ENCODE measurements at regions not wholly inside any gene's neighbourhood (a gene's known extent, or its start where the extent isn't known, plus 50 kb on each side); places are given as distances from the start of the nearest gene placed in this dataset.
"Not testable (repeated sequence)": the region's sequence is repeated elsewhere in the genome, so short reads cannot be mapped to it uniquely, and the experiment has no call there.

DNA sequence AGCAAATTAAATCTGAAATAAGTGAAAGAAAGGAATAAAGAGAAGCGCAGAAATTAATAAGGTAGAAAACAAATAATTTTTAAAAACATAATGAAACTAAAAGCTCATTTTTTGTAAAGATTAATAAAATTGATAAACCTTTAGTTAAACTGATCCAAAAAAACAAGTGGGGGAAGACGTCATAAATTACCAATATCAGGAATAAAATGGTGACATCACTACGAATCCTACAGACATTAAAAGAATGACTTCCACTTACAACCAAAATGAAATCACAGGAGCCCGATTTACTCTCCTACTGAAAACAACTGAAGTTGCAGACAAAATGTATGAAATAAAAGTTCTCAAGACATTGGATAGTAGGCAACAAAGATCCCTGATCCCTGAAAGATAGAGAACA lies 68.1 kb upstream of the IFFO2 start:
- no peak for DNase-seq

DNA sequence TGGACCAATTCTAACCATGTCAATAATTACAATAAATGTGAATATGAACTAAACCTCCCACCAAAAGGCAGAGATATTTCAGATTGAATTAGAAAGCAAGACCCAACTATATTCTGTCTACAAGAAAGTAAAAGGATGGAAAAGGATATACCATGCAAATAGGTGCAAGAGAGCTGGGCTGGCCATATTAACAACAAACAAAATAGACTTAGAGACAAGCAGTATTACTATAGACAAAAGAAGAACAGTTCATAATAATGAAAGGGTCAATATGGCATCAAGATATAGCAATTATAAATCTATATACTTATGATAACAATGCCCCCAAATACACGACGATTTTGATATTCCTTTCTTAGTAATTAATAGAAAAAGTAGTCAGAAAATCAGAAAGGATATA lies 67.3 kb upstream of the IFFO2 start:
- no peak for DNase-seq

DNA sequence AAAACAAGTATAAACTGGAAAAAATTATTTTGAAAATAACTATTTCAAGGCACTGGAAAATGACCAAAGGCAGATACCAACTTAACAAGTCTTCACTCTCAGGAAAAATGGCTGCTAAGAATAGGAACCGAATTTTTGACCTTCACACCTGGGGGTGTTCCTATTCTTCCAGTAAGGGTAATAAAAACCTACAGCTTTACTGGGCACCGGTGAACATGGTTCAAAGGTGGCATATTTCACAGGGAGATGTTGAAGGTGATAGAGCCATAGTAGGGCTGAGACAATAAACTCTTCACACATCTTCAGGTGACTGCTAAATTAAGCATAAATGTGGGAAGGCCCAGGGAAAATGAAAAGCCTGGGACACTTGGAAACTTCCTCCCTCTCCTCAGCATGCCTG lies 65.4 kb upstream of the IFFO2 start:
- no peak for DNase-seq

DNA sequence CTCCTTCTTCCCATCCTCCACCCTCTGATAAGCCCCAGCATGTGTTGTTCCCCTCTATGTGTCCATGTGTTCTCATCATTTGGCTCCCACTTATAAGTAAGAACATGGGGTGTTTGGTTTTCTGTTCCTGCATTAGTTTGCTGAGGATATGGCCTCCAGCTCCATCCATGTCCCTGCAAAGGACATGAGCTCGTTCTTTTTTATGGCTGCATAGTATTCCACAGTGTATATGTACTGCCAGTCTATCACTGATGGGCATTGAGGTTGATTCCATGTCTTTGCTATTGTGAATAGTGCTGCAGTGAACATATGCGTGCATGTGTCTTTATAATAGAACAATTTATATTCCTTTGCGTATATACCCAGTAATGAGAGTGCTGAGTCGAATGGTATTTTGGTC lies 62.8 kb upstream of the IFFO2 start:
- DNase-seq: not testable (repeated sequence)

DNA sequence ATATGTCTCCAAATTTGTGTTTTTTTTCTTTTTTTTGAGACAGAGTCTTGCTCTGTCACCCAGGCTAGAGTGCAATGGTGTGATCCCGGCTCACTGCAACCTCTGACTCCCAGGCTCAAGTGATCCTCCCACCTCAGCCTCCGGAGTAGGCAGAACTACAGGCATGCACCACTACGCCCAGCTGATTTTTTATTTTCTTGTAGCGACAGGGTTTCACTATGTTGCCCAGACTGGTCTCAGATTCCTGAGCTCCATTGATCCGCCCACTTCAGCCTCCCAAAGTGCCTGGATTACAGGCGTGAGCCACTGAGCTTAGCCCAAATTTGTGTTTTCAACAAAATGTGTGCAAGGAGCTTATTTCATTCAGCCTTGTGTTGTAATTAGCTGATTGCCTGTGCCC lies 59.0 kb upstream of the IFFO2 start:
- DNase-seq: no peak

DNA sequence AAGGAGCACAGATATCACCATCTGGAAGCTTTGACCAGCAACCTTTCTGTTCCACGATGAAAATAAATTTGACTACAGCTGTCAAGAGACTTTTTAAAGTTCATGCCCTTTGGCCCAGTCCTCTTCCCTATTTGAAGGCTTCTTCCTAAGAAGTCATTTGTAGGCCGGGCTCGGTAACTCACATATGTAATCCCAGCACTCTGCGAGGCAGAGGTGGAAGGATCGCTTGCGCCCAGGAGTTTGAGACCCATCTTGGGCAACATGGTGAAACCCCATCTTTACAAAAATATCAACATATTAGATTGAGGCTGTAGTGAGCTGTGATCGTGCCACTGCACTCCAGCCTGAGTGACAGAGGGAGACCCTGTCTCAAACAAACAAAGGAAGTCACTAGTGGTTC lies 58.3 kb upstream of the IFFO2 start:
- no peak for DNase-seq

DNA sequence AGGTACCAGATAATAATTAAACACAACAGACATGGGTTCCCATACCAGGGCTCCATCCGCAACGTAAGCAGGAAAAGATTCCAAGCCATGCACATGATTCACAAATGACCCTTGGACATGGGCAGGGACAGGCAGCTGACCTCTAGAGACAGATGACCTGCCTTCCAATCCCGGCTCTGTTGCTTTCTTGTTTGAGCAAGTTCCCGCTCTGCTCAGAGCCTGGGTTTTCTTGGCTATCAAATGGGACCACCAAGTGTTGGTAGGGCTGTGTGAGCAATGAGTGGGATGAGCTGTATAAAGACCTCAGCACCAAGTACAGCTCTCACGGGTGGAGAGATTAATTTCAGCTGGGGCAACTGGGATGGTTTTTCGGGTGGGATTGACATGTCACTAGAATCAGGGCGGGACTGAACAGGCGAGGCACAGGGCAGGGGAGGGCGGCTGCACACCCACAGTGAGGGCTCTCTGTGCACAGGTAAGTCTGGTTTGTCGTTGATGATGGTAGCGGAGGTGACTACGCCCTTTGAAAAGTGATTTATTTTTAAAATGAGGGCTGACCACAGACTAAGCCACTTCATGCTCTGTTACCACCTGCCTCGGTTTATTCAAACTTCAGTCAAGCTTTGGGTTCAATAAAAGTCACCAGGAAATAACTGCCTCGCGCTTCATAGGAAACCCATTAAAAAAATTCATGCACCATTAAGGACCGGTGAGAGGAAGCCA lies 57.5 kb upstream of the IFFO2 start:
- DNase-seq: no peak

DNA sequence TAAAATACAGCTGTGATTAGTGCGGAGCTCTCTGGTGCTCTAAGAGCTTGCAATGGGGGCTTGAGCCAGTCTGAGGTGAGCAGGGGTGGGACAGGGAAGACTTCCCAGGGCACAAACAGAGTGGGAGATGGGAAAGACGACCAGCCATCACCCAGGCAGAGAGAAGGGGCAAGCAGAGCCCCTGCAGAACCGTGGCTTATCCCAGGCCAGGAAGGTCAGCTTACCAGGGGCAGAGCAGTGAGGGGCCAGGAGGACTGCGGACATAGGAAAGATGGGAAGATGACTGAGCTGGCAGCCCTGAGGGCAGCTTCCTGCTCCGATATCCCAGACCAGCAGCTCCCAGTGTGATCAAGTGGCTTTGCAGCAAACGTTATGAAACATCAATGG lies 55.4 kb upstream of the IFFO2 start:
- no peak for DNase-seq

DNA sequence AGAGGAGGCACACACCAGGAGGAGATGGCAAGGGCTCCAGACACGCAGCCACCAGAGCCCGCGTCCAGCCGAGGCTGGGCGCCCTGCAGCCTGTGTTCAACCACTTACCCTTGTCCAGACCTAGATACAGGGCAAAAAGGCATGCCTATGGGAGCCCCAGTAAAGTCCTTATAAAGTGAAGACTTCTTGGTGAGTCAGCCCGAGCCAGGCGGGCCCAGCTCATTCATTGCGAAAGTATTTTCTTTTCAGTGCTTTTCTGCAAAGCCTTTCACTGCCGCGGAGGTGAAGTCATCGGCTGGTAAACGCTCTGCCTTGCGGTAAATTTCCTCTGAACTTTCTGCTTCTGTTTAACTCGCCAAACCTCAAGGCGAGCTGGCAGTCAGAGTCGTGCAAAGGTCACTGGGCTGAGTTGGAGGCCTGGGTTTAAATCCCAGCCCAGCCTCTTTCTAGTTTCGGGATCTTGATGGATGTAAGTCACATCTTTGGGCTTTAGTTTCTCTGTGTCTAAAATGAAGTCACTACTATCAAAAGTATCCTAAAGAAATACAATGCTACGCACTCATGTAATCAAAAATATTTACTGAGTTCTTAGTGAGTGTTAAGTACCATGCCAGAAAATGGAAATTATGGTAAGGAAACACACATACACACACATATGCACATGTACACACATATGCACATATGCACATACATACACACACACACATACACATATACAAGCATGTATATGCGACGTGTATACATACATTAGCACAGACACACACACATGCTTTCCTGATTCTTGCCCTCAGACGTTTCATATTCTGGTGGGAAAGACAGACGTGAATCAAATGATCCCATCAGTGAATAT lies 54.7 kb upstream of the IFFO2 start:
- DNase-seq: peak; percentile 92

DNA sequence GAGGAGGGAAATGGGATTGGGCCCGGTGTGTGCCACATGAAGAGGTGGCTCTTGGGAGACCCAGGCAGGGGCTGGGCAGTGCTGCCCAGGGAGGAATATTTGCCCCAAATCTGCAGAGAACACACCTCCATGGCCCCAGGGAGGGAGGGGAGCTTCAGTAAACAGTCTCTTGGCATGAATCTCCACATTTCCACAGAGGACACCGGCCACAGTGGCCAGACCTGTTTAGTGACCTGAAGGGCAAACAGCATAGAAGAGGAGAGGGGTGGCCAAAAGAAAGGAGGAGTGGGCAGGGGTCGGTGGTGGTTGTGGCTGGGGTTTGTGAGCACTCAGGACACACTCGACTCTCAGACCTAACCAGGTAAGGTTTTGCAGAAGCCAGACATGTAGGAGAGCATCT lies 54.0 kb upstream of the IFFO2 start:
- no peak for DNase-seq

DNA sequence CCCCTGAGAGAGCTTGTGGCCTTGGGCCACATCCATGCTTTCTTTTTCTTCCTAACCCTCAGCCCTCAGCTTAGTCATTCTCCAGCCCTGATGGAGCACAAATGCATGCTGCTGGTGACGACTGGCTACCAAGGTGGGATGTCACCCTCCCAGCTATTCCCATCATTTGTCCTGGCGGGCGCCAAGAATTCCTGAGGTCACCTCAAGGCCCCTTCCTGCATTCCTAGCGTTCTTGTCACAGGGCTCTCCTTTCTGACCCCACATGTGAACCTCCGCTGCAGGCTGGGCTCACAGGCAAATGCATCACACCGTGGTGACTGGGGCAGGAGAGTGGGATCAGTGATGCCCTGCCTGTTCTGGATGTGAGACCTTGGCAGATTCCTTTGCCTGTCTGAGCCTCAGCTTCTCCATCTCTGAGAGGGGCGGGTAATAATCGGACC lies 53.4 kb upstream of the IFFO2 start:
- DNase-seq: no peak

DNA sequence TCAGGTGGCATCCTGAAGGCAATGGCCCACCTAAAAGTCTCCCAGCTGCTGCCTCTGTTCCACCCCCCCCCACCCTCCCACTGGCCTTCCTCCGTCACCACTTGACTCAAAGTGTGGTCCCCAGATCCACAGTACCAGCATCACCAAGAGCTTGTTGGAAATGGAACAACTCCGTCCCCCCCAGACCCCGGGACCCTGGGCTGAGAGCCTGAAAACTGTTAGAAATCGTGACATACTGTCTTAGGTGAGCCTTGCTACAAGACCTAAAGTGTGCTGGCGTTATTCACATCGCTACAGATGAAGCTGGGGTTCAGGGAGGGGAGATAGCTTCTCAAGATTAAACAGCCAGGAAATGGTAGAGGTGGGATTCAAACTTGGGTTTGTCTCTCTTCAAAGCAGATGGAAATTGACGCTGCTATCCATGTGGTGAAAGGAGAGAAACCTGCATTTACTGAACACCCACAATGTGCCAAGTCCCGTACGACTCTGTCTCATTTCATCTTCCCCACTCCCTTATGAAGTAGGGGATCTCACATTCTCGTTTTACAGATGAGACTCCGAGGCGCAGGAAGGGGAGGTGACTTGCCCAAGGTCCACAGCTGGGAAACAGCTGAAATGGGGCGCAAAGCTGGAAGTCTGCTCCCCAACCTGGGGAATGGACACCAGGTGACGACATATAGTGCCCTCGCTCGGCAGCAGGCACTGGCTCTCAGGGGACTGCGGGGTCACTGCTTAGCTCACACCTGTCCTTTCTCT lies 52.8 kb upstream of the IFFO2 start:
- DNase-seq: no peak

DNA sequence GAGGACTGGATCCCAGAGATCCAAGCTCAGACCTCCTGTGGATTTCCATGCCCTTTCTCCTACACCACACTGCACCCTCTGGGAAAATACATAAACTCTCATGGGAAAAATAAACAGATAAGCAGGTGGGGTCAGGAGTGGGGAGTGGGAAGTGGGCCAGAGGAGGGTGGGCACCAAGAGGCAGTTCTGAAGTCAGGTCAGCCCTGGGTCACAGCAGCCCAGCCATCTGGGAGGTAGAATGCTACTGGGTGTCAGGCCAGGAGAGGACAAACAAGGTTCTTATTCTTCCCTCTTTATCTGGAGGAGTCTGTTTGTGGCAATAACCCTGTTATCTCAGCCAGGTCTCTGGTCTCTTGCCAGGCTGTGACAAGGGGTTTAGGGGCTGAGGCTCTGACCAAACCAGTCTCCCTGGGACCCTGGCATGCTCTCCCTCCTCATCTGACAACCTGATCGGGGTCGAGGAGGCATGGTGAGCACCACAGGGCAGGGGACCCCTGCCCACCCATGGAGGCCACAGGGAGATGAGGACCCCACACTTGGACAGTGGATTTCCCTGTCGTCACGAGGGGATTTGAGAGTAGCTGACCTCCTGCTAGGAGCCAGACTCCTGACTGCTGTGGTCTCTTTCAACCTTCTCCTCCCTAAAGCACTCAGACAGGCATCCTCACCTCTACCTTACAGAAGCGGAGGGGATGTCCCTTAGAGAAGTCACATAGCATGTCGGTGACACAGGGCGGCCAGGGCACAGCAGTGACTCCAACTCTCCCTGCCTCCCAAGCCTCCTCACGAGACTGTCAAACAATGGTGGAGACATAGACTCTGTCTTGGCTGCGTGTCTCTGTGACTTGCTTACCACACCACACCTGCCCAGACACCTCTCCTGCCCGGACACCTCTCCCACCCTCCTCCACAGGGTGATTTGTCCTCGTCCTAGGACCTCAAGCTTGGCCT lies 51.3 kb upstream of the IFFO2 start:
- no peak for DNase-seq

DNA sequence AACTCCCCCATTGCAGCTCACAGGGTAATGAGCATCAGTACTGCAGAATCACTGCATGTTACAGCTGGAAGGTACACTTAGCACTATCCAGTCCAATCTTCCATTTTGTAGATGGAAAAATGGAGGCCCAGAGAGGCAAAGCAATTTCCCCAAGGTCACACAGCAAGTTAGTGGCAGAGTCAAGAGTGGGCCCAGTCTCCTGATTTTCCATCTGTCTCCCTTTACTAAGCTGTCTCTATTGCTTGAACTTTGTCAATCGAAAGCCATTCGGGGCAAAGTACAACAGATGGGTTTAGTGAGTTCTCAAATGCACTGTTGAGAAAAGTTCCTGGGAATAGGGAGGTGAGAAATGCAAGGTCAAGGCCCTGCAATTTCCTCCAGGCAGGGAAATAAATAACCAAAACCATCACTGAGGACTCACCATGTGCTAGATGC lies 50.4 kb upstream of the IFFO2 start:
- no peak for DNase-seq

Data from inflammatory macrophage treated with lipopolysaccharide for 4 hours (primary cell).